ENCODE measurements at regions not wholly inside any gene's neighbourhood (a gene's known extent, or its start where the extent isn't known, plus 50 kb on each side); places are given as distances from the start of the nearest gene placed in this dataset.

DNA sequence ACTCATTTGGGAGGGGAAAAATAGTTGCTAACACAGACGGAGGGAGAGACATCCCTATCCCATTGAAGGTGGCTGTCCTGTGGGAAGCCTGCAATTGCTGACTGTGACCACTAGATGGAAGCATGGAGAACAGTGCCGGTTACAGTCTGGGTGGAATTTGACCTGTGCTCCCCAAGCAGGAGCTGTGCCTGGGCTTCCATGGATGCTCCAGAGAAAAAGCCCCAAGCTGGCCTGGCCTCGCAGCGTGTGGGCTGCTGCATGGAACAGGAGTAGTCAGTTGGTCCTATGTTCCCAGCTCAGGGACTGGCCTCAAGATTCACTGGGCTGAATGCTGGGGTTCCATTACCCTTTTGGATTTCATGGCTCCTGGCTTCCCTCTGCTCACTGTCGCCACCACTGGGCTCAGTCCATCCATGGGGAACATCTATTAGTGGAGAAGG is 116.3 kb upstream of the CHD6 start:
- TF ChIP-seq SP1 (IDR thresholded peaks at IDR 0.05) (no peak), ELF4 (IDR thresholded peaks at IDR 0.05) (no peak), BHLHE40 (IDR thresholded peaks at IDR 0.05; ENCODE audit: borderline replicate concordance) (no peak)
